ENCODE measurements at regions not wholly inside any gene's neighbourhood (a gene's known extent, or its start where the extent isn't known, plus 50 kb on each side); places are given as distances from the start of the nearest gene placed in this dataset.

DNA sequence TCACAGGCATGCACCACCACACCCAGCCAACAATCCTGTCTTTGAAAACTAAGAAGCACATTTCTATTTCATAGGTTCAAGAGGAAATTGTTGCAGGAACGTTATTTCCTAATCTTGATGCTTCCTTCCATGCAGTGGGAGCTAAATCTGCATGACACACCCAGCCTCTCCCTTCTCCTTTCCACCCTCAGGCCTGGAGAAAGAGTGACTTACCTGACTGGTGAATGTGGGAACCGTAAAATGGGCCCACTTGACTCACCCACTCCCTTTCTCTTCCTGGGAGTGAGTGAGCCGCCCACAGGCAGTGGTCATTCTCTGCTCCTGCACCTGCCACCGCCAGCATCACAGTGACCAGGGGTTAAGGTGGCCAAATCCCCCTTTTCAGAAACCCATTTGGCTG is 78.2 kb downstream of the C9orf50 start:
- WGBS, 2 experiments (ENCODE audit: extremely low coverage in 2 of 2, insufficient read length in 1 of 2) = no CpG with 5 or more reads among the region's 4 CpGs
- Histone ChIP-seq H2BK20ac (ENCODE audit: low read depth, low read length) (no peak overlapping the region), H3K4me1 (ENCODE audit: control insufficient read depth, insufficient read depth, low read length) (peaks cover 4% of the 10 kb centered on the region), H4K5ac (ENCODE audit: low read depth, low read length) (no peak overlapping the region), H3K79me1 (ENCODE audit: low read depth in 1 of 2, low read length in 2 of 2) (no peaks in the 10 kb centered on the region), H3K23ac (ENCODE audit: low read depth, low read length) (no peak overlapping the region), H3K18ac (ENCODE audit: low read depth, low read length) (no peak overlapping the region), H3K9me3 (ENCODE audit: control insufficient read depth, insufficient read depth, low read length) (peaks cover 4% of the 10 kb centered on the region; the same call in 1 of the 2 replicates), H4K91ac (ENCODE audit: insufficient read depth, low read depth, low read length) (no peak overlapping the region), H3K14ac (replicated peaks; ENCODE audit: low read depth, low read length) (no peak overlapping the region), H3K4me3 (ENCODE audit: insufficient read depth, low read depth, low read length) (no peak overlapping the region), H3K27me3 (ENCODE audit: control insufficient read depth, insufficient read depth, low read length) (no peaks in the 10 kb centered on the region), H3K27ac (ENCODE audit: insufficient read depth, low read length) (no peak overlapping the region), H2AK5ac (ENCODE audit: low read depth, low read length) (no peak overlapping the region), H3K4me2 (ENCODE audit: low read depth, low read length) (no peak overlapping the region), H3K9ac (ENCODE audit: low read depth, low read length) (no peak overlapping the region), H2BK5ac (ENCODE audit: low read depth, low read length, poor library complexity, severe bottlenecking) (no peak overlapping the region), H2AFZ (replicated peaks; ENCODE audit: low read length, poor library complexity) (no peak overlapping the region), H3K9me1 (ENCODE audit: insufficient read depth, low read length) (no peaks in the 10 kb centered on the region), H3K36me3 (ENCODE audit: control insufficient read depth, insufficient read depth, low read length) (no peaks in the 10 kb centered on the region), H2BK120ac (ENCODE audit: low read depth, low read length) (no peak overlapping the region), H3K4ac (ENCODE audit: low read depth, low read length) (no peak overlapping the region), H4K20me1 (ENCODE audit: insufficient read depth, low read length) (no peaks in the 10 kb centered on the region), H2AK9ac (replicated peaks; ENCODE audit: low read depth, low read length, poor library complexity) (no peak overlapping the region), H2BK15ac (ENCODE audit: low read depth, low read length) (no peak overlapping the region), H4K8ac (ENCODE audit: low read depth in 2 of 2, low read length in 2 of 2) (no peak overlapping the region), H3K56ac (ENCODE audit: extremely low read depth, insufficient read depth, low read length) (no peak overlapping the region)
- ChIA-PET CTCF (no interaction called here), POLR2A (ENCODE audit: unreplicated experiment) (no interaction called here)
- in situ Hi-C loops (cut with MboI; ENCODE audit: low sequenced_read_pairs) = no loop called here
- ATAC-seq (ENCODE audit: low read depth) (no peak), DNase-seq (no peak)
- no TSS peak for BruUV-seq (replicated peaks)
- intact Hi-C loops (cut with micrococcal nuclease) = no loop called here
- TF ChIP-seq MAFK (IDR thresholded peaks at IDR 0.05; ENCODE audit: low read depth, low read length) (no peak), CEBPB (IDR thresholded peaks at IDR 0.05; ENCODE audit: low read depth, low read length) (no peak), MAZ (IDR thresholded peaks at IDR 0.05; ENCODE audit: borderline replicate concordance, low read depth, low read length) (no peak)
- TF ChIP-seq, protein P1, sequence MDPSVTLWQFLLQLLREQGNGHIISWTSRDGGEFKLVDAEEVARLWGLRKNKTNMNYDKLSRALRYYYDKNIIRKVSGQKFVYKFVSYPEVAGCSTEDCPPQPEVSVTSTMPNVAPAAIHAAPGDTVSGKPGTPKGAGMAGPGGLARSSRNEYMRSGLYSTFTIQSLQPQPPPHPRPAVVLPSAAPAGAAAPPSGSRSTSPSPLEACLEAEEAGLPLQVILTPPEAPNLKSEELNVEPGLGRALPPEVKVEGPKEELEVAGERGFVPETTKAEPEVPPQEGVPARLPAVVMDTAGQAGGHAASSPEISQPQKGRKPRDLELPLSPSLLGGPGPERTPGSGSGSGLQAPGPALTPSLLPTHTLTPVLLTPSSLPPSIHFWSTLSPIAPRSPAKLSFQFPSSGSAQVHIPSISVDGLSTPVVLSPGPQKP (IDR thresholded peaks at IDR 0.05; ENCODE audit: borderline replicate concordance, low read depth, low read length) = no peak
- dilution Hi-C loops (cut with HindIII; ENCODE audit: low sequenced_read_pairs, unreplicated experiment) = no loop called here
